ENCODE measurements at regions not wholly inside any gene's neighbourhood (a gene's known extent, or its start where the extent isn't known, plus 50 kb on each side); places are given as distances from the start of the nearest gene placed in this dataset.

DNA sequence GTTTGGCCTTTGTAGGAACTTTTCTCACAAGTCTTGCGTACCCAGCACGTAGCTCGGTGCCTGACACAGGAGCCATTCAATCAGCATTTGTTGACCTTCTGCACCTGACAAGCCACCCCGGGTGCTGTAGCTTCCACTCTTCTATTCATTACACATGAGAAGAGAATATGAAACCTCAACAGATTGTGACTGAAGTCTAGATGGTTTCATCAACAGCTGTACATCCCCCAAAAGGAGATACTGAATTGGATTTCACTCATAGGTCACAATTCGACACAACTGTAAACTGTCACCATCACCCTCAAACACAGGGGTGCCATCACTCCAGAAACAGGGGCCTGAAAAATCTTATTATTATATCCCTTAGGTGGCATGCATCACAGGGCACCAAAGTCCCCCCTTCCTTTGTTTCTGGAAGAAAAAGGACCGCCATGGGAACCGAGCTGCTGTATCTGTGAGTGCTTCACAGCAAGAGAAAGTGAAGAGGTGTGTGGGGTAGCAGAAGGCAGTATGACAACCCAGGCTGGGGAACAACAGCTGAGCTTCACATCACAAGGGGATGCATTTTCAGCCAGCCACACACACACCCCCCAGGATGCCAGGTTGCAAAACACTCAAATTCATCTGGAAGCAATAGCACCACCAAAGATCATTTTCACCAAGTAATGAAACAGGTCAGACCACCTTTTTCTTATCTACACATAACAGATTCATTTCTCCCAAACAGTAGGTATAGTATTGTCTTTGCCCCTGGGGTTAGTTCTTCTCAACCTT lies 225.7 kb downstream of the TOMM20 start:
- TF ChIP-seq ZBTB7A (IDR thresholded peaks at IDR 0.05; ENCODE audit: low read depth) (no peak), TEAD4 (IDR thresholded peaks at IDR 0.05) (no peak), CREB1 (IDR thresholded peaks at IDR 0.05; ENCODE audit: low read depth) (no peak), CEBPB (IDR thresholded peaks at IDR 0.05) (no peak), TAF1 (IDR thresholded peaks at IDR 0.05; ENCODE audit: low read depth) (no peak), EGR1 (IDR thresholded peaks at IDR 0.05) (no peak), YY1 (IDR thresholded peaks at IDR 0.05; ENCODE audit: low read depth) (no peak), EP300 (IDR thresholded peaks at IDR 0.05; ENCODE audit: borderline replicate concordance) (no peak), RAD21 (IDR thresholded peaks at IDR 0.05; ENCODE audit: low read depth) (no peak), NFIC (IDR thresholded peaks at IDR 0.05) (no peak), FOXM1 (IDR thresholded peaks at IDR 0.05; ENCODE audit: borderline replicate concordance, low read depth) (no peak), TCF12 (IDR thresholded peaks at IDR 0.05; ENCODE audit: low read depth) (no peak)
- TF ChIP-seq, protein P1, sequence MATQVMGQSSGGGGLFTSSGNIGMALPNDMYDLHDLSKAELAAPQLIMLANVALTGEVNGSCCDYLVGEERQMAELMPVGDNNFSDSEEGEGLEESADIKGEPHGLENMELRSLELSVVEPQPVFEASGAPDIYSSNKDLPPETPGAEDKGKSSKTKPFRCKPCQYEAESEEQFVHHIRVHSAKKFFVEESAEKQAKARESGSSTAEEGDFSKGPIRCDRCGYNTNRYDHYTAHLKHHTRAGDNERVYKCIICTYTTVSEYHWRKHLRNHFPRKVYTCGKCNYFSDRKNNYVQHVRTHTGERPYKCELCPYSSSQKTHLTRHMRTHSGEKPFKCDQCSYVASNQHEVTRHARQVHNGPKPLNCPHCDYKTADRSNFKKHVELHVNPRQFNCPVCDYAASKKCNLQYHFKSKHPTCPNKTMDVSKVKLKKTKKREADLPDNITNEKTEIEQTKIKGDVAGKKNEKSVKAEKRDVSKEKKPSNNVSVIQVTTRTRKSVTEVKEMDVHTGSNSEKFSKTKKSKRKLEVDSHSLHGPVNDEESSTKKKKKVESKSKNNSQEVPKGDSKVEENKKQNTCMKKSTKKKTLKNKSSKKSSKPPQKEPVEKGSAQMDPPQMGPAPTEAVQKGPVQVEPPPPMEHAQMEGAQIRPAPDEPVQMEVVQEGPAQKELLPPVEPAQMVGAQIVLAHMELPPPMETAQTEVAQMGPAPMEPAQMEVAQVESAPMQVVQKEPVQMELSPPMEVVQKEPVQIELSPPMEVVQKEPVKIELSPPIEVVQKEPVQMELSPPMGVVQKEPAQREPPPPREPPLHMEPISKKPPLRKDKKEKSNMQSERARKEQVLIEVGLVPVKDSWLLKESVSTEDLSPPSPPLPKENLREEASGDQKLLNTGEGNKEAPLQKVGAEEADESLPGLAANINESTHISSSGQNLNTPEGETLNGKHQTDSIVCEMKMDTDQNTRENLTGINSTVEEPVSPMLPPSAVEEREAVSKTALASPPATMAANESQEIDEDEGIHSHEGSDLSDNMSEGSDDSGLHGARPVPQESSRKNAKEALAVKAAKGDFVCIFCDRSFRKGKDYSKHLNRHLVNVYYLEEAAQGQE (IDR thresholded peaks at IDR 0.05; ENCODE audit: low read depth): no peak
- TF ChIP-seq, protein P2, sequence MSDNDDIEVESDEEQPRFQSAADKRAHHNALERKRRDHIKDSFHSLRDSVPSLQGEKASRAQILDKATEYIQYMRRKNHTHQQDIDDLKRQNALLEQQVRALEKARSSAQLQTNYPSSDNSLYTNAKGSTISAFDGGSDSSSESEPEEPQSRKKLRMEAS (IDR thresholded peaks at IDR 0.05): no peak
- TF ChIP-seq, protein P3, sequence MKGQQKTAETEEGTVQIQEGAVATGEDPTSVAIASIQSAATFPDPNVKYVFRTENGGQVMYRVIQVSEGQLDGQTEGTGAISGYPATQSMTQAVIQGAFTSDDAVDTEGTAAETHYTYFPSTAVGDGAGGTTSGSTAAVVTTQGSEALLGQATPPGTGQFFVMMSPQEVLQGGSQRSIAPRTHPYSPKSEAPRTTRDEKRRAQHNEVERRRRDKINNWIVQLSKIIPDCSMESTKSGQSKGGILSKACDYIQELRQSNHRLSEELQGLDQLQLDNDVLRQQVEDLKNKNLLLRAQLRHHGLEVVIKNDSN (IDR thresholded peaks at IDR 0.05): no peak

DNA sequence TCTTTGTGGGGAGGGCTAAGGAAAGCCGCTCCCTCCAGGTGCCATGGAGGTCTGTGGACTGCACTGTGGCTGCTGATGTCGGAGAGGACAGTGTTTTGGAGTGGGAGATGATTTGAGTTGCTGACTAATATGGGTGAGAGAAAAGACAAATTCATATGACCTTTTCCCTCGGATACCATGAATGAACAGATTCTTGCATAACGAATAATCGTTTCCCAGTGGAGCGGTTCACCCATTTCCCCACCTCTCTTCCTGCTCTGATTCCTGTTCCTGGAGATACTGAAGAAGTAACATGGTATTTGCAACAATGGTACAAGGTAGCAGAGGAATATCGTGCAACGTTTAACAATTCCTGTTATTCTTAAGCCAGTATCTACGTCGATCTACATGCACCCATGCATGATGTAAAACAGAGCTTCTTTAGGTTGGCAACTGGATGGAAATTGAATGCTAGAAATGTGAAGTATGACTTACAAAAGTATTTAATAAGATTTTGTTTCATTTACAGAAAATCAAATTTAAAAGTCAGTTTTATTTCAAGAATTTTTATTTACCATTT lies 227.1 kb downstream of the TOMM20 start:
- TF ChIP-seq ZBTB7A (IDR thresholded peaks at IDR 0.05; ENCODE audit: low read depth) (no peak), EP300 (IDR thresholded peaks at IDR 0.05; ENCODE audit: borderline replicate concordance) (no peak), EGR1 (IDR thresholded peaks at IDR 0.05) (no peak)
- TF ChIP-seq, protein P1 (IDR thresholded peaks at IDR 0.05; ENCODE audit: low read depth): no peak

DNA sequence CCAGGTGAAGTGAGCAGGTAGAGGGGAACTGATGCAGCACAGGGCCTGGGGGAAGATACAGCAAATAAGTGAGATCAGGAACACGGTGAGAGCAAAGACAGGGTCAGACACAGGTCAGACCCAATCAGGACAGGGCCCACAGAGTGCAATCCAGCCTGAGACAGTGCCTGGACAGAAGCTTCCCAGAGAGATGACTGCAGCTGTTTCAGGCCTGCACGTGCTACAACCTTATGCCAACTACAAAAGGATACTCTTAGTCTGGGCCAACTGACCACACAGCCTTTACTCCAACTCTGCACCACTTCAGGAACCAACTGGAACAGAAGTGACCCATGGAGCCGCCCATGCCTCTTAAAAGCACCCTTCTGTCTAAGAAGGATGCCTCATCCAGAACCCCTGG lies 228.0 kb downstream of the TOMM20 start:
- TF ChIP-seq EGR1 (IDR thresholded peaks at IDR 0.05) (no peak), TAF1 (IDR thresholded peaks at IDR 0.05; ENCODE audit: low read depth) (no peak), YY1 (IDR thresholded peaks at IDR 0.05; ENCODE audit: low read depth) (no peak), TEAD4 (IDR thresholded peaks at IDR 0.05) (no peak), EP300 (IDR thresholded peaks at IDR 0.05; ENCODE audit: borderline replicate concordance) (no peak), NFIC (IDR thresholded peaks at IDR 0.05) (no peak), CEBPB (IDR thresholded peaks at IDR 0.05) (no peak), CREB1 (IDR thresholded peaks at IDR 0.05; ENCODE audit: low read depth) (no peak), RAD21 (IDR thresholded peaks at IDR 0.05; ENCODE audit: low read depth) (no peak), ZBTB7A (IDR thresholded peaks at IDR 0.05; ENCODE audit: low read depth) (no peak), TCF12 (IDR thresholded peaks at IDR 0.05; ENCODE audit: low read depth) (no peak)
- TF ChIP-seq, protein P3 (IDR thresholded peaks at IDR 0.05): no peak
- TF ChIP-seq, protein P2 (IDR thresholded peaks at IDR 0.05): no peak
- TF ChIP-seq, protein P1 (IDR thresholded peaks at IDR 0.05; ENCODE audit: low read depth): no peak

DNA sequence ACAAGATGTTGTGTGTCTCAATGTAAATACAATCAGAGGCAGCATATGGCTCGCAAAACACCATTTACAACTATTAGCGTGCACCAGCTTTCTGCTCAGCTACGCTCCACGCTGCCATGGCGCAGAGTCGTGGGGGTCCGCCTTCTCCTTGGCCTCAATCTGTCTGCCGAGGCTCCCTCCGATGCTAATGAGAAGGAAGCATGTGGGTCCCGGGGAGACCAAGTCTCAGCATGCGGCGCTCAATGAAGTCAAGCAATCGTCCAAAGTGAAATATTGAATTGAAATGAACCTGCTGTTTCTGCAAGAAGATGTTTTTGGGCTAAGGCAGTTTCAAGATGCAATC lies 228.9 kb downstream of the TOMM20 start:
- TF ChIP-seq, protein P1 (IDR thresholded peaks at IDR 0.05; ENCODE audit: low read depth): no peak
- no peak for TF ChIP-seq TEAD4 (IDR thresholded peaks at IDR 0.05)
- TF ChIP-seq, protein P2 (IDR thresholded peaks at IDR 0.05): no peak
- no peak for TF ChIP-seq YY1 (IDR thresholded peaks at IDR 0.05; ENCODE audit: low read depth)
- TF ChIP-seq TAF1 (IDR thresholded peaks at IDR 0.05; ENCODE audit: low read depth): no peak
- TF ChIP-seq CREB1 (IDR thresholded peaks at IDR 0.05; ENCODE audit: low read depth): no peak
- TF ChIP-seq NFIC (IDR thresholded peaks at IDR 0.05): no peak
- no peak for TF ChIP-seq CEBPB (IDR thresholded peaks at IDR 0.05)
- TF ChIP-seq ZBTB7A (IDR thresholded peaks at IDR 0.05; ENCODE audit: low read depth): no peak
- TF ChIP-seq, protein P3 (IDR thresholded peaks at IDR 0.05): no peak
- no peak for TF ChIP-seq EGR1 (IDR thresholded peaks at IDR 0.05)
- TF ChIP-seq EP300 (IDR thresholded peaks at IDR 0.05; ENCODE audit: borderline replicate concordance): no peak
- no peak for TF ChIP-seq RAD21 (IDR thresholded peaks at IDR 0.05; ENCODE audit: low read depth)
- no peak for TF ChIP-seq FOXM1 (IDR thresholded peaks at IDR 0.05; ENCODE audit: borderline replicate concordance, low read depth)
- no peak for TF ChIP-seq TCF12 (IDR thresholded peaks at IDR 0.05; ENCODE audit: low read depth)
